ENCODE measurements at regions not wholly inside any gene's neighbourhood (a gene's known extent, or its start where the extent isn't known, plus 50 kb on each side); places are given as distances from the start of the nearest gene placed in this dataset.

- TF ChIP-seq IRF1 (CRISPR knock-in tag; IDR thresholded peaks at IDR 0.05): no peak
- TF ChIP-seq OVOL2 (CRISPR knock-in tag; IDR thresholded peaks at IDR 0.05; ENCODE audit: borderline replicate concordance): no peak
- TF ChIP-seq ZMAT4 (CRISPR knock-in tag; IDR thresholded peaks at IDR 0.05): no peak
- TF ChIP-seq, protein P1, sequence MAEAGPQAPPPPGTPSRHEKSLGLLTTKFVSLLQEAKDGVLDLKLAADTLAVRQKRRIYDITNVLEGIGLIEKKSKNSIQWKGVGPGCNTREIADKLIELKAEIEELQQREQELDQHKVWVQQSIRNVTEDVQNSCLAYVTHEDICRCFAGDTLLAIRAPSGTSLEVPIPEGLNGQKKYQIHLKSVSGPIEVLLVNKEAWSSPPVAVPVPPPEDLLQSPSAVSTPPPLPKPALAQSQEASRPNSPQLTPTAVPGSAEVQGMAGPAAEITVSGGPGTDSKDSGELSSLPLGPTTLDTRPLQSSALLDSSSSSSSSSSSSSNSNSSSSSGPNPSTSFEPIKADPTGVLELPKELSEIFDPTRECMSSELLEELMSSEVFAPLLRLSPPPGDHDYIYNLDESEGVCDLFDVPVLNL (CRISPR knock-in tag; IDR thresholded peaks at IDR 0.05; ENCODE audit: borderline replicate concordance, low read depth): no peak
- TF ChIP-seq NR1H2 (CRISPR knock-in tag; IDR thresholded peaks at IDR 0.05): no peak
These were observed 1272.7 kb downstream of the NSUN3 start (continued) for GRCh38 chr3:95335517-95335916.

DNA sequence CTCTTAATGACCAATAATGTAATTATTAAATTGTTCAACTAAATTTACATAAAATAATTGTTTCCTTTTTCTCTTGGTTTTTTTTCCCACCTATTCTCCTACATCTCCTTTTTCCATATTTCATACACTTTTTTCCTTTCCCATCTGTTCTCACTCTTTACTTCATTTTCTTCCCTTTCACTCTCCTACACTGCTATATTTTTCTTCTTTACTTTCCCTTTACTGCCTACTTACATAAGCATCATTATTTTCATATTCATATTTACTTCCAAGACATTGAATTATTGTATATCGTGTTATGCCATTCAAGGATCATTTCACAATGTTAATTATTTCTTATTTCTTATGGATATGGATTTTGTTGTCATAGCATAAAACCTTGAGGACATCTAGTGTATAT is 1275.6 kb downstream of the NSUN3 start:
- ChIA-PET CTCF (no interaction called here), POLR2A (no interaction called here)
- no peak overlapping the region for H3K4me3 Mint-ChIP-seq
- peaks cover 25% of the 10 kb centered on the region for H3K4me1 Mint-ChIP-seq
- no peaks in the 10 kb centered on the region for H3K27me3 Mint-ChIP-seq (ENCODE audit: low read depth)
- TF ChIP-seq ZSCAN18 (CRISPR knock-in tag; IDR thresholded peaks at IDR 0.05) (no peak), IRF1 (CRISPR knock-in tag; IDR thresholded peaks at IDR 0.05) (no peak), PRRX2 (CRISPR knock-in tag; IDR thresholded peaks at IDR 0.05) (no peak), JUN (CRISPR knock-in tag; IDR thresholded peaks at IDR 0.05) (no peak), SMAD3 (CRISPR knock-in tag; IDR thresholded peaks at IDR 0.05; ENCODE audit: borderline replicate concordance) (no peak), ESRRA (CRISPR knock-in tag; IDR thresholded peaks at IDR 0.05; ENCODE audit: borderline replicate concordance) (no peak), TEAD1 (CRISPR knock-in tag; IDR thresholded peaks at IDR 0.05) (no peak), MXD4 (CRISPR knock-in tag; IDR thresholded peaks at IDR 0.05; ENCODE audit: borderline replicate concordance) (no peak), ZNF138 (CRISPR knock-in tag; conservative IDR thresholded peaks at IDR 0.05) (no peak), TP53 (CRISPR knock-in tag; IDR thresholded peaks at IDR 0.05) (no peak), ZNF281 (CRISPR knock-in tag; IDR thresholded peaks at IDR 0.05) (no peak), ZBTB21 (CRISPR knock-in tag; IDR thresholded peaks at IDR 0.05; ENCODE audit: borderline replicate concordance) (no peak), ATF1 (CRISPR knock-in tag; IDR thresholded peaks at IDR 0.05) (no peak), EMX1 (CRISPR knock-in tag; IDR thresholded peaks at IDR 0.05) (no peak), CBFB (CRISPR knock-in tag; IDR thresholded peaks at IDR 0.05; ENCODE audit: low read depth) (no peak)
- TF ChIP-seq, protein P2, sequence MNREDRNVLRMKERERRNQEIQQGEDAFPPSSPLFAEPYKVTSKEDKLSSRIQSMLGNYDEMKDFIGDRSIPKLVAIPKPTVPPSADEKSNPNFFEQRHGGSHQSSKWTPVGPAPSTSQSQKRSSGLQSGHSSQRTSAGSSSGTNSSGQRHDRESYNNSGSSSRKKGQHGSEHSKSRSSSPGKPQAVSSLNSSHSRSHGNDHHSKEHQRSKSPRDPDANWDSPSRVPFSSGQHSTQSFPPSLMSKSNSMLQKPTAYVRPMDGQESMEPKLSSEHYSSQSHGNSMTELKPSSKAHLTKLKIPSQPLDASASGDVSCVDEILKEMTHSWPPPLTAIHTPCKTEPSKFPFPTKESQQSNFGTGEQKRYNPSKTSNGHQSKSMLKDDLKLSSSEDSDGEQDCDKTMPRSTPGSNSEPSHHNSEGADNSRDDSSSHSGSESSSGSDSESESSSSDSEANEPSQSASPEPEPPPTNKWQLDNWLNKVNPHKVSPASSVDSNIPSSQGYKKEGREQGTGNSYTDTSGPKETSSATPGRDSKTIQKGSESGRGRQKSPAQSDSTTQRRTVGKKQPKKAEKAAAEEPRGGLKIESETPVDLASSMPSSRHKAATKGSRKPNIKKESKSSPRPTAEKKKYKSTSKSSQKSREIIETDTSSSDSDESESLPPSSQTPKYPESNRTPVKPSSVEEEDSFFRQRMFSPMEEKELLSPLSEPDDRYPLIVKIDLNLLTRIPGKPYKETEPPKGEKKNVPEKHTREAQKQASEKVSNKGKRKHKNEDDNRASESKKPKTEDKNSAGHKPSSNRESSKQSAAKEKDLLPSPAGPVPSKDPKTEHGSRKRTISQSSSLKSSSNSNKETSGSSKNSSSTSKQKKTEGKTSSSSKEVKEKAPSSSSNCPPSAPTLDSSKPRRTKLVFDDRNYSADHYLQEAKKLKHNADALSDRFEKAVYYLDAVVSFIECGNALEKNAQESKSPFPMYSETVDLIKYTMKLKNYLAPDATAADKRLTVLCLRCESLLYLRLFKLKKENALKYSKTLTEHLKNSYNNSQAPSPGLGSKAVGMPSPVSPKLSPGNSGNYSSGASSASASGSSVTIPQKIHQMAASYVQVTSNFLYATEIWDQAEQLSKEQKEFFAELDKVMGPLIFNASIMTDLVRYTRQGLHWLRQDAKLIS (CRISPR knock-in tag; IDR thresholded peaks at IDR 0.05; ENCODE audit: borderline replicate concordance): no peak
- TF ChIP-seq, protein P3, sequence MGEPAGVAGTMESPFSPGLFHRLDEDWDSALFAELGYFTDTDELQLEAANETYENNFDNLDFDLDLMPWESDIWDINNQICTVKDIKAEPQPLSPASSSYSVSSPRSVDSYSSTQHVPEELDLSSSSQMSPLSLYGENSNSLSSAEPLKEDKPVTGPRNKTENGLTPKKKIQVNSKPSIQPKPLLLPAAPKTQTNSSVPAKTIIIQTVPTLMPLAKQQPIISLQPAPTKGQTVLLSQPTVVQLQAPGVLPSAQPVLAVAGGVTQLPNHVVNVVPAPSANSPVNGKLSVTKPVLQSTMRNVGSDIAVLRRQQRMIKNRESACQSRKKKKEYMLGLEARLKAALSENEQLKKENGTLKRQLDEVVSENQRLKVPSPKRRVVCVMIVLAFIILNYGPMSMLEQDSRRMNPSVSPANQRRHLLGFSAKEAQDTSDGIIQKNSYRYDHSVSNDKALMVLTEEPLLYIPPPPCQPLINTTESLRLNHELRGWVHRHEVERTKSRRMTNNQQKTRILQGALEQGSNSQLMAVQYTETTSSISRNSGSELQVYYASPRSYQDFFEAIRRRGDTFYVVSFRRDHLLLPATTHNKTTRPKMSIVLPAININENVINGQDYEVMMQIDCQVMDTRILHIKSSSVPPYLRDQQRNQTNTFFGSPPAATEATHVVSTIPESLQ (CRISPR knock-in tag; IDR thresholded peaks at IDR 0.05): no peak
- H3K36me3 Mint-ChIP-seq: no peaks in the 10 kb centered on the region; the same call in 1 of the 2 replicates
- no peak overlapping the region for H3K27ac Mint-ChIP-seq
- H3K9me3 Mint-ChIP-seq: peaks cover 5% of the 10 kb centered on the region
- ATAC-seq (no peak), DNase-seq (ENCODE audit: low spot score) (no peak)

All from WTC11 (cell line).